H1 (cell line): ENCODE measurements at regions not wholly inside any gene's neighbourhood (a gene's known extent, or its start where the extent isn't known, plus 50 kb on each side); places are given as distances from the start of the nearest gene placed in this dataset.
A peak's percentile ranks its signal among the peaks of the same experiment; 100 is the strongest.

ENCODE experiments used
- CTCF ChIA-PET: fragments of 300-600 bp; sonication (Branson Sonifier 250); formaldehyde crosslinking; loops from one replicate; lab custom pipeline; 2021; ENCODE audit not compliant: partially characterized antibody; lab: Charles Lee
- POLR2A ChIA-PET: fragments of 300-600 bp; sonication (Branson Sonifier 250); formaldehyde crosslinking; loops from one replicate; lab custom pipeline; 2021; ENCODE audit warnings: inconsistent platforms; ENCODE audit not compliant: partially characterized antibody; lab: Charles Lee
- DNase-seq, 2 experiments: peaks; one replicate each; pipeline versions ENCODE4 v3.0.0 to v3.0.0-alpha.2; 2010 to 2022; ENCODE audit warnings: low spot score in 2 of 2, low read depth in 1 of 2, mixed read lengths in 1 of 2
- FAIRE-seq: peaks from 2 replicates; lab custom pipeline; 2011; peaks lifted over from hg19 to GRCh38; lab: Jason Lieb, UNC
- H2AFZ ChIP-seq: 2 replicates; pipeline ENCODE4 v1.8.1; 2012; ENCODE audit warnings: low read length, inconsistent platforms
- H2AK5ac ChIP-seq: 2 replicates; pipeline ENCODE4 v1.6.1; 2013; ENCODE audit warnings: low read depth, low read length
- H2BK120ac ChIP-seq: replicated peaks from 2 replicates; pipeline ENCODE3; 2013; ENCODE audit warnings: low read depth, low read length, inconsistent platforms
- H2BK12ac ChIP-seq: 2 replicates; pipeline ENCODE4 v1.6.1; 2013; ENCODE audit warnings: low read depth, low read length
- H2BK15ac ChIP-seq: 2 replicates; pipeline ENCODE4 v1.6.1; 2013; ENCODE audit warnings: low read length
- H2BK20ac ChIP-seq: 2 replicates; pipeline ENCODE4 v1.6.1; 2013; ENCODE audit warnings: low read length
- H2BK5ac ChIP-seq: 2 replicates; pipeline ENCODE4 v1.6.1; 2013; ENCODE audit warnings: low read depth, low read length
- H3K14ac ChIP-seq: 2 replicates; pipeline ENCODE4 v1.6.1; 2013; ENCODE audit warnings: inconsistent platforms; ENCODE audit not compliant: insufficient read length
- H3K18ac ChIP-seq: 2 replicates; pipeline ENCODE4 v1.6.1; 2013; ENCODE audit warnings: low read length; ENCODE audit errors: extremely low read depth
- H3K23ac ChIP-seq: 2 replicates; pipeline ENCODE4 v1.6.1; 2013; ENCODE audit warnings: inconsistent platforms; ENCODE audit not compliant: insufficient read length
- H3K23me2 ChIP-seq: 2 replicates; pipeline ENCODE4 v1.6.1; 2013; ENCODE audit warnings: low read depth, low read length
- H3K27ac ChIP-seq: 2 replicates; pipeline ENCODE4 v1.6.1; 2011; ENCODE audit warnings: low read depth, low read length, inconsistent platforms
- H3K27me3 ChIP-seq, 4 experiments: replicated peaks in 1 of 4; 1 replicate in 1 of 4; 2 replicates in 3 of 4; pipeline versions ENCODE4 v1.6.1 to v1.8.1; 2011 to 2013; ENCODE audit warnings: low read length in 3 of 4, mild to moderate bottlenecking in 3 of 4, inconsistent platforms in 2 of 4, mixed read lengths in 2 of 4, moderate library complexity in 1 of 4; ENCODE audit not compliant: control insufficient read depth in 3 of 4, insufficient read depth in 3 of 4; ENCODE audit errors: extremely low read depth in 1 of 4
- H3K36me3 ChIP-seq, 4 experiments: 2 replicates each; pipeline versions ENCODE4 v1.6.1 to v1.8.1; 2011 to 2013; ENCODE audit warnings: mild to moderate bottlenecking in 4 of 4, low read length in 3 of 4, moderate library complexity in 2 of 4, control low read depth in 1 of 4, inconsistent platforms in 1 of 4; ENCODE audit not compliant: insufficient read depth in 4 of 4, control insufficient read depth in 2 of 4
- H3K4ac ChIP-seq: replicated peaks from 2 replicates; pipeline ENCODE3; 2013; ENCODE audit warnings: low read length, low read depth, mixed read lengths, inconsistent platforms; ENCODE audit not compliant: insufficient read length
- H3K4me1 ChIP-seq, 4 experiments: replicated peaks in 1 of 4; 1 replicate in 1 of 4; 2 replicates in 3 of 4; pipeline versions ENCODE4 v1.6.1 to v1.8.1; 2011 to 2013; ENCODE audit warnings: low read length in 3 of 4, inconsistent platforms in 2 of 4, mixed read lengths in 1 of 4; ENCODE audit not compliant: insufficient read depth in 4 of 4, control insufficient read depth in 3 of 4
- H3K4me2 ChIP-seq, 2 experiments: 2 replicates each; pipeline versions ENCODE4 v1.6.1 to v1.8.1; 2011 to 2013; ENCODE audit warnings: low read depth in 2 of 2, low read length in 2 of 2, control low read depth in 1 of 2, inconsistent platforms in 1 of 2, mild to moderate bottlenecking in 1 of 2; ENCODE audit not compliant: insufficient read depth in 1 of 2
- H3K4me3 ChIP-seq, 4 experiments: fragments of 200-600, 300-600 bp in 1 of 4; sonication (generic), shearing (Covaris generic), sonication (Bioruptor Twin) in 1 of 4; 2 replicates each; pipeline versions ENCODE4 v1.5.1 to v1.8.1; 2011 to 2016; ENCODE audit warnings: low read length in 4 of 4, low read depth in 3 of 4, control low read depth in 2 of 4, inconsistent platforms in 2 of 4, mild to moderate bottlenecking in 2 of 4, mixed read lengths in 1 of 4, moderate library complexity in 1 of 4; ENCODE audit not compliant: insufficient read depth in 2 of 4; ENCODE audit errors: extremely low read depth in 1 of 4
- H3K56ac ChIP-seq: replicated peaks from 2 replicates; pipeline ENCODE3; 2013; ENCODE audit warnings: low read depth, mild to moderate bottlenecking, mixed read lengths, low read length, inconsistent platforms; ENCODE audit not compliant: insufficient read length
- H3K79me1 ChIP-seq: 2 replicates; pipeline ENCODE4 v1.6.1; 2013; ENCODE audit warnings: low read depth, low read length, control low read depth
- H3K79me2 ChIP-seq, 2 experiments: 2 replicates each; pipeline versions ENCODE4 v1.6.1 to v1.8.1; 2012 to 2013; ENCODE audit warnings: low read length in 2 of 2, mild to moderate bottlenecking in 2 of 2, inconsistent platforms in 1 of 2; ENCODE audit not compliant: insufficient read depth in 2 of 2, control insufficient read depth in 1 of 2
- H3K9ac ChIP-seq, 4 experiments: replicated peaks in 1 of 4; 1 replicate in 1 of 4; 2 replicates in 3 of 4; pipeline versions ENCODE4 v1.6.1 to v1.8.1; 2011 to 2013; ENCODE audit warnings: low read depth in 3 of 4, low read length in 3 of 4, control low read depth in 2 of 4, mild to moderate bottlenecking in 2 of 4, moderate library complexity in 2 of 4, inconsistent platforms in 1 of 4; ENCODE audit errors: extremely low read depth in 1 of 4
- H3K9me3 ChIP-seq, 2 experiments: 2 replicates each; pipeline versions ENCODE4 v1.6.1 to v1.8.1; 2012 to 2013; ENCODE audit warnings: mild to moderate bottlenecking in 2 of 2, moderate library complexity in 2 of 2, control low read depth in 1 of 2, inconsistent platforms in 1 of 2, low read depth in 1 of 2, low read length in 1 of 2, mixed read lengths in 1 of 2; ENCODE audit not compliant: insufficient read depth in 2 of 2
- H4K20me1 ChIP-seq, 2 experiments: replicated peaks in 1 of 2; 2 replicates each; pipeline versions ENCODE3 to v1.8.1; 2011 to 2013; ENCODE audit warnings: inconsistent platforms in 2 of 2, low read length in 2 of 2, mild to moderate bottlenecking in 1 of 2; ENCODE audit not compliant: insufficient read depth in 2 of 2, control insufficient read depth in 1 of 2
- H4K5ac ChIP-seq: 2 replicates; pipeline ENCODE4 v1.6.1; 2013; ENCODE audit warnings: low read length, low read depth, mixed read lengths, inconsistent platforms; ENCODE audit not compliant: insufficient read length
- H4K8ac ChIP-seq: 2 replicates; pipeline ENCODE4 v1.8.0; 2013; ENCODE audit warnings: mild to moderate bottlenecking, moderate library complexity, low read length, inconsistent platforms; ENCODE audit not compliant: insufficient read depth; ENCODE audit errors: extremely low read depth
- H4K91ac ChIP-seq: replicated peaks from 2 replicates; pipeline ENCODE3; 2013; ENCODE audit warnings: low read length, mixed read lengths, inconsistent platforms; ENCODE audit not compliant: insufficient read length
- CBX8 ChIP-seq: fragments of 300-800, 300-1000 bp; sonication (generic); IDR thresholded peaks from 2 replicates; pipeline ENCODE4 v1.7.1; 2016; ENCODE audit warnings: low read depth, low read length, borderline replicate concordance
- MAFK ChIP-seq: IDR thresholded peaks from 2 replicates; pipeline ENCODE4 v1.6.1; 2012; ENCODE audit warnings: low read depth, mild to moderate bottlenecking, improper control_type of control experiment, low read length
- MAX ChIP-seq: IDR thresholded peaks from 2 replicates; pipeline ENCODE4 v1.6.1; 2012; ENCODE audit warnings: inconsistent platforms
- WGBS, 2 experiments: shearing (Covaris generic) in 1 of 2; methylation state at CpG; one replicate each; pipeline versions ENCODE4 v1.1.6 to v1.1.7; 2013 to 2015; ENCODE audit warnings: low lambda C conversion rate in 2 of 2, mixed read lengths in 2 of 2, inconsistent platforms in 1 of 2, low coverage in 1 of 2, missing lambda C conversion rate in 1 of 2; ENCODE audit not compliant: insufficient replicate concordance in 2 of 2, insufficient coverage in 1 of 2, insufficient read length in 1 of 2; ENCODE audit errors: extremely low coverage in 1 of 2, missing lambda C conversion rate in 1 of 2; 5-methylcytosine and 5-hydroxymethylcytosine counted together

- no peak overlapping the region for H3K4me3 ChIP-seq
- no peak overlapping the region for H3K4ac ChIP-seq
- H3K36me3 ChIP-seq = no peaks in the 10 kb centered on the region
- H2AK5ac ChIP-seq = peak overlapping the region; percentile 41; the same call in 1 of the 2 replicates
- no peak overlapping the region for H3K23ac ChIP-seq
- peaks cover 0 to 15% of the 10 kb centered on the region in 2 experiments; a peak in 2 of 4 replicates for H3K79me2 ChIP-seq
- H3K79me1 ChIP-seq = no peaks in the 10 kb centered on the region
- H3K9ac ChIP-seq = no peak overlapping the region
- H3K18ac ChIP-seq = 0 out of 2 replicates have a peak overlapping the region, but pooled peaks have one; percentile 53
- peak overlapping the region; percentile 29 for H2BK120ac ChIP-seq
- FAIRE-seq (no peak), DNase-seq (no peak)
- H3K23me2 ChIP-seq = no peaks in the 10 kb centered on the region; the same call in 1 of the 2 replicates
- TF ChIP-seq CBX8 (no peak), MAFK (peak; percentile 28; the same call in 1 of the 2 replicates), MAX (peak; percentile 26; the same call in 1 of the 2 replicates)
- no peaks in the 10 kb centered on the region for H3K9me3 ChIP-seq
- peaks cover 13 to 36% (median 36%) of the 10 kb centered on the region in 4 experiments; a peak in 6 of 7 replicates for H3K4me1 ChIP-seq
- H3K56ac ChIP-seq = no peak overlapping the region
- H3K27ac ChIP-seq = no peak overlapping the region
- no peak overlapping the region for H3K4me2 ChIP-seq
- no peak overlapping the region for H3K14ac ChIP-seq
- peak overlapping the region; percentile 31; the same call in 1 of the 2 replicates for H2BK12ac ChIP-seq
- H2BK15ac ChIP-seq = no peak overlapping the region
- peak overlapping the region; percentile 75 for H4K91ac ChIP-seq
- ChIA-PET CTCF (interaction anchor here (4.8 kb wide), 1 partner anchor 13 kb away, joined by 52 read pairs; no protein-coding TSS in a partner anchor), POLR2A (interaction anchor here (0.9 to 4.6 kb wide), 6 partner anchors 13 to 53 kb away, joined by 3 to 19 read pairs (median 4); no protein-coding TSS in a partner anchor)
- H2BK20ac ChIP-seq = peak overlapping the region; percentile 2; the same call in 1 of the 2 replicates
- H2AFZ ChIP-seq = no peak overlapping the region
- H3K27me3 ChIP-seq = no peaks in the 10 kb centered on the region
- H2BK5ac ChIP-seq = peak overlapping the region; percentile 22; the same call in 1 of the 2 replicates
- no peak overlapping the region for H4K8ac ChIP-seq
- no peaks in the 10 kb centered on the region for H4K20me1 ChIP-seq
- H4K5ac ChIP-seq = no peak overlapping the region
- 79% methylated on average over 6 of the region's 6 CpGs; no CpG with 5 or more reads in 1 of the 2 experiments for WGBS, 2 experiments
Measured at GRCh38 chr4:87915621-87916020, 59.9 kb upstream of the SPP1 start.
